Parathyroid adenoma (tissue), 2 donors: ENCODE measurements at regions not wholly inside any gene's neighbourhood (a gene's known extent, or its start where the extent isn't known, plus 50 kb on each side); places are given as distances from the start of the nearest gene placed in this dataset.
"Not testable (repeated sequence)": the region's sequence is repeated elsewhere in the genome, so short reads cannot be mapped to it uniquely, and the experiment has no call there.

ENCODE experiments used
- H2AFZ ChIP-seq: fragments of 300-600 bp; sonication (generic); one replicate; pipeline ENCODE4 v1.7.0; 2017; ENCODE audit warnings: antibody characterized with exemption, mild to moderate bottlenecking
- H3K27ac ChIP-seq: fragments of 300-600 bp; sonication (generic); one replicate; pipeline ENCODE4 v1.7.0; 2017
- H3K27me3 ChIP-seq: fragments of 300-600 bp; sonication (generic); one replicate; pipeline ENCODE4 v1.7.0; 2017; ENCODE audit warnings: low read length; ENCODE audit not compliant: control insufficient read depth, insufficient read depth
- H3K36me3 ChIP-seq: fragments of 300-600 bp; sonication (generic); one replicate; pipeline ENCODE4 v1.7.0; 2017; ENCODE audit warnings: low read length; ENCODE audit not compliant: control insufficient read depth, insufficient read depth
- H3K4me1 ChIP-seq: fragments of 300-600 bp; sonication (generic); one replicate; pipeline ENCODE4 v1.7.0; 2017; ENCODE audit warnings: control low read depth
- H3K4me2 ChIP-seq: fragments of 300-600 bp; sonication (generic); one replicate; pipeline ENCODE4 v1.7.0; 2017; ENCODE audit warnings: low read length
- H3K4me3 ChIP-seq: fragments of 300-600 bp; sonication (generic); one replicate; pipeline ENCODE4 v1.7.0; 2017; ENCODE audit warnings: low read depth, low read length
- H3K79me2 ChIP-seq: fragments of 300-600 bp; sonication (generic); one replicate; pipeline ENCODE4 v1.7.0; 2017; ENCODE audit warnings: control low read depth
- H3K9ac ChIP-seq: fragments of 300-600 bp; sonication (generic); one replicate; pipeline ENCODE4 v1.7.0; 2017; ENCODE audit warnings: mild to moderate bottlenecking
- H3K9me3 ChIP-seq: fragments of 300-600 bp; sonication (generic); one replicate; pipeline ENCODE4 v1.7.0; 2017; ENCODE audit warnings: low read length; ENCODE audit not compliant: control insufficient read depth
- CTCF ChIP-seq: fragments of 300-600 bp; sonication (generic); IDR thresholded peaks from one replicate; pipeline ENCODE4 v1.7.0; 2017; ENCODE audit warnings: antibody characterized with exemption, mild to moderate bottlenecking
- donor health status: primary hyperparathyroidism.

- H3K27me3 ChIP-seq, result no peaks in the 10 kb centered on the region
- H3K27ac ChIP-seq, result no peak overlapping the region
- no peaks in the 10 kb centered on the region for H3K79me2 ChIP-seq
- no peaks in the 10 kb centered on the region for H3K36me3 ChIP-seq
- H3K9me3 ChIP-seq, result no peaks in the 10 kb centered on the region
- no peak overlapping the region for H3K4me3 ChIP-seq
- H2AFZ ChIP-seq, result no peak overlapping the region
- TF ChIP-seq CTCF, result no peak
- no peak overlapping the region for H3K4me2 ChIP-seq
- no peaks in the 10 kb centered on the region for H3K4me1 ChIP-seq
- H3K9ac ChIP-seq, result no peak overlapping the region
Observed at GRCh38 chr6:4637691-4638433, 138.3 kb upstream of the CDYL start.

GRCh38 chr6:4636881-4637224 lies 139.4 kb upstream of the CDYL start:
- H2AFZ ChIP-seq, result no peak overlapping the region
- H3K4me2 ChIP-seq, result no peak overlapping the region
- H3K79me2 ChIP-seq, result no peaks in the 10 kb centered on the region
- TF ChIP-seq CTCF, result no peak
- no peaks in the 10 kb centered on the region for H3K4me1 ChIP-seq
- no peak overlapping the region for H3K9ac ChIP-seq
- no peaks in the 10 kb centered on the region for H3K36me3 ChIP-seq
- H3K27me3 ChIP-seq, result no peaks in the 10 kb centered on the region
- no peak overlapping the region for H3K27ac ChIP-seq
- H3K4me3 ChIP-seq, result no peak overlapping the region
- H3K9me3 ChIP-seq, result no peaks in the 10 kb centered on the region

GRCh38 chr6:4636191-4636880 lies 139.9 kb upstream of the CDYL start:
- Histone ChIP-seq H3K4me2 (no peak overlapping the region), H3K27me3 (no peaks in the 10 kb centered on the region), H3K36me3 (no peaks in the 10 kb centered on the region), H3K27ac (no peak overlapping the region), H2AFZ (no peak overlapping the region), H3K4me1 (no peaks in the 10 kb centered on the region), H3K9me3 (no peaks in the 10 kb centered on the region), H3K79me2 (no peaks in the 10 kb centered on the region), H3K9ac (no peak overlapping the region), H3K4me3 (no peak overlapping the region)
- no peak for TF ChIP-seq CTCF

GRCh38 chr6:4635666-4636065 lies 140.5 kb upstream of the CDYL start:
- H3K9ac ChIP-seq, result no peak overlapping the region
- no peak overlapping the region for H3K27ac ChIP-seq
- no peaks in the 10 kb centered on the region for H3K36me3 ChIP-seq
- H3K4me3 ChIP-seq, result no peak overlapping the region
- no peak overlapping the region for H3K4me2 ChIP-seq
- no peaks in the 10 kb centered on the region for H3K79me2 ChIP-seq
- H2AFZ ChIP-seq, result no peak overlapping the region
- no peaks in the 10 kb centered on the region for H3K27me3 ChIP-seq
- no peak for TF ChIP-seq CTCF
- no peaks in the 10 kb centered on the region for H3K9me3 ChIP-seq
- H3K4me1 ChIP-seq, result no peaks in the 10 kb centered on the region

- no peaks in the 10 kb centered on the region for H3K79me2 ChIP-seq
- H2AFZ ChIP-seq, result no peak overlapping the region
- no peak for TF ChIP-seq CTCF
- H3K27ac ChIP-seq, result no peak overlapping the region
- no peak overlapping the region for H3K9ac ChIP-seq
- no peak overlapping the region for H3K4me3 ChIP-seq
- no peak overlapping the region for H3K4me2 ChIP-seq
- no peaks in the 10 kb centered on the region for H3K9me3 ChIP-seq
- no peaks in the 10 kb centered on the region for H3K27me3 ChIP-seq
- H3K4me1 ChIP-seq, result no peaks in the 10 kb centered on the region
- no peaks in the 10 kb centered on the region for H3K36me3 ChIP-seq
Observed at GRCh38 chr6:4632421-4632820, 143.8 kb upstream of the CDYL start.

GRCh38 chr6:4629789-4630188 lies 146.4 kb upstream of the CDYL start:
- H2AFZ ChIP-seq, H3K36me3 ChIP-seq, H3K4me2 ChIP-seq, H3K4me1 ChIP-seq, H3K9me3 ChIP-seq, H3K27ac ChIP-seq, H3K79me2 ChIP-seq, H3K4me3 ChIP-seq, H3K9ac ChIP-seq, H3K27me3 ChIP-seq: not testable (repeated sequence)
